Stimulated activated CD4-positive, alpha-beta T cell treated with anti-CD3 and anti-CD28 coated beads, Interleukin-2, amount 100 ng/mL, for 48 hours (primary cell): ENCODE measurements at regions not wholly inside any gene's neighbourhood (a gene's known extent, or its start where the extent isn't known, plus 50 kb on each side); places are given as distances from the start of the nearest gene placed in this dataset.

Source experiments
- DNase-seq, 2 donors: peaks; one replicate each; pipeline ENCODE4 v3.0.0-alpha.2; 2020

DNA sequence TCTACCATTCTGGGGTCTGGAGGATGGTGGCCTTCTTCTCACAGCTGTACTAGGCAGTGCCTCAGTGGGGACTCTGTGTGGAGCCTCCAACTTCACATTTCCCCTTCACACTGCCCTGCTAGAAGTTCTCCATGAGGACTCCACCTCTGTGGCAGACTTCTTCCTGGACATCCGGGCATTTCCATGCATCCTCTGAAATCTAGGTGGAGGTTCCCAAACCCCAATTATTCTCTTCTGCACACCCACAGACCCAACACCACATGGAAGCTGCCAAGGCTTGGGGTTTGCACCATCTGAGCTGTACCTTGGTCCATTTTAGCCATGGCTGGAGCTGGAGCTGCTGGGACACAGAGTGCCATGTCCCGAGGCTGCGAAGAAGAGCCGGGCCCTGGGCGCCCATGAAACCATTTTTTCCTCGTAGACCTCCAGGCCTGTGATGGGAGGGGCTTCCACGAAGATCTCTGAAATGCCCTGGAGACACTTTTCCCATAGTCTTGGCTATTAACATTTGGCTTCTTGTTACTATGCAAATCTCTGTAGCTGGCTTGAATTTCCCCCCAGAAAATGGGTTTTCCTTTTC lies 170.5 kb downstream of the FOXD2 start:
- DNase-seq, result no peak

DNA sequence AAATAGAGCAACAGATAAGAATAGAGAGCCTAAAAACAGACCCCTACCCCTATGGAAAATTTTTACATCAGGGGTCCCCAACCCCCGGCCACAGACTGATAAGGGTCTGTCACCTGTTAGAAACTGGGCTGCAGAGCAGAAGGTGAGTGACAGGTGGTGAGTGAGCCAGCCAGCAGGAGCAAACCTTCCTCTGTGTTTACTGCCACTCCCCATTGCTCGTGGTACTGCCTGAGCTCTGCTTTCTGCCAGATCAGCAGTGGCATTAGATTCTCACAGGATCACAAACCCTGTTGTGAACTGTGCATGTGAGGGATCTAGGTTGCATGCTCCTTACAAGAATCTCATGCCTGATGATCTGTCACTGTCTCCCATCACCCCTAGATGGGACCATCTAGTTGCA lies 174.1 kb downstream of the FOXD2 start:
- DNase-seq, result no peak

DNA sequence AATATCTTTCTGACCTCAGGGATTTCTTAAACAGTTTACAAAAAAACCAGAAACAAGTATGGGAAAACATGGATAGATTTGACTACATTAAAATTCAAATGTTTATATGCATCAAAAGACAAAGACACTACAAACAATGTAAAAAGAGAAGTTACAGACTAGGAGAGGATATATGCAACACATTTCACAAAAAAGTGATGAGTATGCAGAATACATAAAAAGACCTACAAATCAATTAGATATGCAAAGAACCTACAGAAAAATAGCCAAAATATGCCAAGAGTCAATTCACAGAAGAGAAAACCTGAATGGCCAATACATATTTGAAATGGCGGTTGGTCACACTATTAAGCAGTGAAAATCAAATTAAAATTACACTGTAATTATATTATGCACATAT lies 175.0 kb downstream of the FOXD2 start:
- no peak for DNase-seq

DNA sequence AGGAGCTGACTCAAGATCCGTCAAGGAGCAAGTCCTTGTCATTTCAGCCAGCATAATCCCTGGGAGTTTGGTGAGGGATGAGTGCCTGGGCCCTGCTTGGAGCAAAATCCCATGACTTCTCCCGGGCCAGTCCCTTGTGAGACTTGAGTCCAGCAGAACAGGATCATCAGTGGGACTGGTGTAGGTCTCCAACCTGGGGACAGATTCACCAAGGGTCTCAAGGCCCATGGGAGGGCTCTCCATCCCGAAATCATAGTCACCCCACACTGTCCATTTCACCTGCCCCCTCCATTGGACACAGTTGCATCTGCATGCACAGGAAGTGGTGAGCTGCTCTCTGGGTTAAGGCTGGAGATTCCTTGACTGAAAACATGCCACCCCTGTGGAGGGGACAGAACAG lies 178.2 kb downstream of the FOXD2 start:
- DNase-seq, result no peak

DNA sequence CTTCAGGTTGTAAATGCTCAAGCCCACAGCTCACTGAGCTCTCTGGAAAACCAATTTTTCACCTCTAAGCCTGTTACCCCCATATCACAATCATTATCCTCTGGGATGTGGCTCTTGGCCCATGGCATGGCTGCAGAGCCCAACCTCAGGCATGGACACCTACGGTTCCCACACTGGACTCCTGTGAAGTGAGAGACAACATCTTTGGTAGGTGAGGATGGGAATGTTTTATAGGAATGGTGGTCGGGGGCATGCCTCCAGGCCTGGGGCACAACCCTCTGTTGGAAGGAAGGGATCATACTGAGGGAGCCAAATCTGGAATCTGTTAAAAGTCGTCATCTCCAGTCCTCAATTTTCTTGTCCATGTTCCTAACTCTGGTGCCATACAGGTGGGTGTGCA lies 179.1 kb downstream of the FOXD2 start:
- DNase-seq, result no peak

DNA sequence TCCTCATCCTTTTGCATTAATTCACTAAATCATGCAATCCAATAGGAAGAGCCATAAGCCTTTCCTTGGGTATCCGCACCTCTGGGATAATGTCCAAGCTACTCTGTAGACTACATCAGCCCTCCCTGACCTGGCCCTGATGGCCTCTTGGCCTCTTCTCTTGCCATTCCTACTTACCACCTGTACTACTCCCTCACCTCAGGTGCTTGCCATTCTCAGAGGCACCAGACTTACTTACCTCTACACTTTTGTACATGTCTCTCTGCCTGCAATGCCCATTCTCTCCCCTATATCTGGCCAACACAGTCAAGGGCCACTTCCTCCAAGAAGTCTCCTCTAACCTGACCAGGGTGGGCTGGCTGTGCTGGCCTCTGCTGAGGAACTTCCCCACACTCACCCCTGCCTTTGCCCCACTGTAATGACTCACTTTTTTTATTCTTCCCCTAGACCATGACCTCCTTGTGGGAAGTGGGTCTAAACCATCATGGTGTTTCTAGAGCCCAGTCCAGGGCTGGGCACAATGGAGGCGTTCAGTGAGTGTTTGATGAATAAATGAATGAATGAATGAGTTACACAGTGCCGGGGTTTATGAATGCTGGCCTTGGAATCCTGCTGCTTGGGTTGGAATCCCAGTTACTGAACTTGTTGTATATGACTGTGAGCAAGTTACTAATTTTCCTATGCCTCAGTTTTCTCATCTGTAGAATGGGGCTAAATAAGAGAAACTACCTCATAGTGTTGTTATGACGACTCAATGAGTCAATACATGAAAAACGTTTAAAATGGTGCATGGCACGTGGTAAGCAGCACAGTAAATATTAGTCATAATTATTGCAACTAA lies 179.8 kb downstream of the FOXD2 start:
- no peak for DNase-seq

DNA sequence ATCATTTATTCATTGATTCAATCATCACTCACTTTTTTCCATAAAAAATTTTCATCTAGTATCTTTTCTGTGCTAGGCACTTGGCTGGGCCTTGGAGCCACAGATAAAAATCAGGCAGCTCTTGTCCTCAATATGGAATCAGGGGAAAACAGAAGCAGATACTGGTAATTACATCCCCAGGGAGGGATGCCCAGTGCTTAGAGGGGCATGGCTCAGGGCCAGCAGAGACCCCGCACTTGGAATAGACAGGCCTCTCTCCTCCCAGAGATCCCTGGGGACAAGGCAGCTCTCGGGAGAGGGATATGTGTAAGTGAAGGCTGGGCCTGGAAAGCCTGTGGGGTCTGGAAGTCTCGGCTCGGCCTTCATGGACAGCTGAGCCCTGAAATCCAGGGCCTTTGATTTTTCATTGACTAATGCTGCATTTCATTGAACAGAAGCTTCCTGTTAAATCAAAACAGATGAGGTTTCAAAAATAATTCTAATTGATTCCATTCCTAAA lies 180.4 kb downstream of the FOXD2 start:
- no peak for DNase-seq

DNA sequence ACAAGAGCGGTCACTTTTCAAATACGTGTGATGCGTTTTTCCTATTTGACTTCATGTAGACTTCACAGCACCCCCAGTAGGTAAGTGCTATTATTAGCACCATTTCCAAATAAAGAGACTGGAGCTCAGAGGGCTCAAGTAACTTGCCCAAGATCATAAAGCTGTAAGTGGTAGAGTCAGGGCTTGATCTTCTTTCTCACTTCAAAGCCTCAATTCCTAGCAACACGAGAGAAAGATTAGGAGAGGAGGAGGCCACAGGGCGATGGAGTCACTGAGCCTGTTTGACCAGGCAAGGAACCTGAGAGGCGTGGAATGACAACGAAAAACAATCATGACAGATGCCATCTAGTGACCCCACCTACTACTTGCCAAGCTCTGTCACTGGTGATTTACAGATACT lies 181.0 kb downstream of the FOXD2 start:
- DNase-seq, result no peak

DNA sequence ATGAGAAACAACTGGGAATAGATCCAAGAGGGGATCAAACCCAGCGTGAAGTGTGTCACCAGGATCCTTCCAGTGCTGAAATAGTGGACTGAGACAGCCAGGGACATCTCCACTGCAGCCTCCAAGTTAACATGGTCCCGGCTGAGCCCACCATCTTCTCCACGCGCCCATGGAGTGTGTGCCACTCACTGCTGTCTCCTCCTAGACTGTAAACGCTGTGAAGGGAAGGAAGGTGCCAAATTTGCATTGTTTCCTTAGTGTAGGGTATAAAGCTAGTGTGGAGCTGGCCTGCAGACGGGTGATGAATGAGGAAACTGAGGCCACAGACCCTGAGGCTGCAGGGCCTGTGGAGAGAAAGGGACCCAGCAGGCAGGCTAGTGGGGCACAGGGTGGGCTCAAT lies 183.6 kb downstream of the FOXD2 start:
- DNase-seq, result no peak

DNA sequence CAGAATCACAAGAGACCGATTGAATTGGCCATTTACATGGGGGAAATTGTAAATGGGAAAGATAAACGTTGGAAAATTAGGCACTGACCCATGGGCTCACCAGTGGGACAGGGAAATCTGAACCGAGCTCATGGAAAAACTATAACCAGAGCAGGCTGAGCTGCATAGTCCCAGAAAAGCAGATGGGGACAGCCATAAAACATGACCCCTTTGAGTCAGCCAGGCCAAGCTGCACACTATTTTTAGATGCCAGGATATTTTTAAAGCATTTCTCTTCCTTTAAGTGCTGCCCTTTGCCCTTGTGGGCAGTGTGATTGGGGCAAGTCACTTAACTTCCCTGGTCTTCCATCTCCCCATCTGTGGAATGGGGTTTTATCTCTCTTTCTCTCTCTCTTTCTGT lies 184.1 kb downstream of the FOXD2 start:
- DNase-seq, result no peak

DNA sequence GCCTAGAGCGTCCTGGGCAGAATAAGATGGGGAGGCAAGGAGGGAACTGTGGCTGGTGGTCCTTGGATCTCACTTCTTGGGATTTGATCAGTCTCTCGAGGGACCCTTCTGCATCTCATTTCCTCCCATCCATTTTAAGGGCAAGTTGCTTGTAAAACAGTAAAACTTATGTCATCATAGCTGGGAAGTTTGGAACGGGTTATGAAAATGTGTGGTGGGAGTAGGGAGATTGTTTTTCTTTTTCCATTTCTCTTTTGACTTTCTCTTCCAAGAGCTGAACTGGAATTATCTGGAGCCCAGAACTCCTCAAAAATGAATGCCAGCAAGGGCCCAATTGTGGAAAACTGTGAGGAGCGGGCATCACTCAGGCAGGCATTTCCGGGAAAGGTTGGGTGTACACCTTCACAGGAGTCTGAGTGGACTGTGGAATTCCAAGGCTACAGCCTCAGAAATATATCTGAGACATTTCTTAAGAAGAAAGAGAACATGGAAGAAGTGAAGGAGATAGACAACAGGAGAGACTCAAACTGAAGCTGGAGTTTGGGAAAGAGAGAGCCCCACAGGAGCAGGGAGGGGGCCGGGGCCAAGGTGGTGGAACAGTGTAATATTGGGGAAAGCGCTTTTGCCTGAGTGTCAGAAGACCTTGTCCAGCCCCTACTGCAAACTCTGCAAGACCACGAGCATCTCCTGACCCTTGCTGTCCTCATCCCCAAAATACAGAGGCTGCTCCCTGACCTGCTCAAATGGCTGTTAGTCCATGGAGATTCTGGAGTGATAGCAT lies 185.1 kb downstream of the FOXD2 start:
- DNase-seq, result no peak

DNA sequence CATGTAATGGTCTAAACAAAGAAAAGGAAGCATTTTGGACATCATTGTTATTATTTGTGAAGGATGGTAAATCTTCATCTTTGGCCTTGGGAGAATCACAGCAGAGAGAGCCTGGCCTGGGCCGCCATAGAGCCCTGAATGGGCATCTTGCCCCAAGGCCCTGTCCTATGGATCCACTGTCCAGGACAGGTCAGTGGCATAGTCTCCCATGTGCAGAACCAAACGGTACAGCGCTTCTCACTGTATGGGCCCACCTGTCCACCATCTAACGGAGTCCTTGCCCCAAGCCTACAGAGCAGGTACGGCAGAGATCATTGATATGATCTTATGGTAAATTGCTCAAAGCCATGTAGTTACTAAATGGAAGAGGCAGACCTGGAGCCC lies 185.7 kb downstream of the FOXD2 start:
- DNase-seq, result no peak

DNA sequence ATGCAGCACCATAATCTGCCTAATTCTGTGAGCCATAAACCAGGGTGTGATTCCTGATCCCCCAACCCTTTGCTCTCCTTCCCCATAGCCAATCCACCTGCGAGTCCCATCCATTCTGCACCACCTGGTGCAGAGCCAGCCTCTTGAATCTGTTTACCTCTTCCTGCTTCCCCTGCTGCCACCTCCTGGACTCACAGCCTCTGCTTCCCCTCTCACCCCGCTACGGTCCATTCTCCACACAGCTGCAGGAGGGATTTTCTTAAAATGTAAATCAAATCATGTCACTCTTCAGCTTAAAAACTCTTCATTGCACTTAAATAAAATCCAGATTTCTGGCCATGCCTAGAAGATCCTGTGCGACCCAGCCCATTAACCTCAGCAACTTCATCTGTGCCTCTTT lies 186.7 kb downstream of the FOXD2 start:
- DNase-seq, result no peak

DNA sequence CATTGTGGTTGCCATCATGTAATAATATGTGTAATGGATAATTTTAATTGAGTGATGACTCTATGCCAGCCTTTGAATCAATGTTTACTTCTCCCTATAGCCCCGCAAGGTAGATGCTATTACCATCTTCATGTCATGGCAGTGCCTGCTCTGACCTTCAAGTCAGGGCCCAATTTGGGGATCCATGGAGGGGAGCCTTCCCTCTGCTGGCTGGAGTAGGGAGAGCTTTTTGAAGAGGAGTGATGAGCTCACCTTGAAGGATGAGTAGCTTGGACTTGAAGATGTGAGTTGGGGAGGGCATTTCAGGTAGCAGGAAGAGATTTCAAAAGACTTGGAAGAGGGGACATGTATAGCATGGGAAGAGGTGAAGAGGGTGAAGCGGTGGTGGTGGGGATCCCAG lies 189.2 kb downstream of the FOXD2 start:
- DNase-seq, result no peak

DNA sequence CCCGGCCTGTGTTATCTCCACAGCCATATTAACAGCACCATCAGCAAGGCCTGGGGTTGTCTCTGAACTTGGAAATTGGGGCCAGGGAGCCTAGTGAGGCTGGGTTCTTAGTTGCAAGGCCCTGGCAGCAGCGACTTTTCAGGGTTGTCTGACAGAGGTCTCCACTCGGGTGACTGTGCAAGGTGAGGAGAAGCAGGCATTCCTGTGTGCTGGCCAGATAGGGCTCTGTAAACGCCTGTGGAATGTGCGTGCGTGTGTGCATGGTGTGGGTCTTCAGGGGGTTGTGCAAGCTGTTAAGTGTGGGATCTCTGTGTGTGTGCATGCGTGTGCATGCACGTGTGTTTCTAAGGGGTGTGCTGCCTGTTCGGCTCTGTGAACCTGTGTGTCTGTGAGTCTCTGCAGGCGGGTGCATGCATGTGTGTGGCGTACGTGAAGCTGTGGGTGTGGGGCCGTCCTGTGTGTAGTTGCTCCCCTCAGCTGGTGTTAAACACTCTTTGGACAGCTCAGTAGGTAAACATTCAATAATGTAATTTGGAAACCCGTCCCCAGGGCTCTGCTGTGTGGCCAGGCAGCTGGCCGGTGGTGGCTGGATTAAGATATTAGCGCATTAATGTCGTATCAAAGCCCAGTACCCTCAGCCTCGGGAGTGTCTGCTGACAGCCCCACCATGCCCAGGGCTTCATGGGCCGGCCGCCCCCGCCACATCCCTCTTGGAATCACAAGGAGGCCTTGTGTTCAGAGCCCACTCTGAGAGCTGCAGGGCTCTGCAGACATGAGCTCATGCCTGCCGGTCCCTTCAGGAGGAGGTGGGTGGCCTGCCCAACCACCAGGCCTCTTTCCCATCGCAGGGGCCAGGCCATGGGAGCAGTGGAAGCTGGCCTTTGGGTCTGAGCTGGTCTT lies 189.9 kb downstream of the FOXD2 start:
- no peak for DNase-seq

DNA sequence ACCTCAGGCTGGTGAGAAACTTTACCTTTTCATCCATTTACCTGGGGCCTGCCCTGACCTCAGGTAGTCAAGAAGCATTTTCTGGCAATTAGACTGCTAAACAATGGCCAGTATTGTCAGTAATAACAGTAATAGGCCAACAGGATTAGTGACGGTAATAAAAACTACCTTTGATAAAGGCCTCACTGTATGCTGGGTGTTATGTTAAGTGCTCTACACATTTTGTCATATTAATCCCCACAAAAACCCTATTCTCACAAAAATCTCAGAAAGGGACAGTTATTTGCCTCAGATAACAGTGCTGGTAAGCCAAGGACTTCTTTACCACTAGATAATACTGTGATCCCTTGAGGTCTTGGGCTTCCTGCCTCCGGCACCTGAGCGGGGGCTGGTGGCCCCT lies 191.4 kb downstream of the FOXD2 start:
- DNase-seq, result no peak

DNA sequence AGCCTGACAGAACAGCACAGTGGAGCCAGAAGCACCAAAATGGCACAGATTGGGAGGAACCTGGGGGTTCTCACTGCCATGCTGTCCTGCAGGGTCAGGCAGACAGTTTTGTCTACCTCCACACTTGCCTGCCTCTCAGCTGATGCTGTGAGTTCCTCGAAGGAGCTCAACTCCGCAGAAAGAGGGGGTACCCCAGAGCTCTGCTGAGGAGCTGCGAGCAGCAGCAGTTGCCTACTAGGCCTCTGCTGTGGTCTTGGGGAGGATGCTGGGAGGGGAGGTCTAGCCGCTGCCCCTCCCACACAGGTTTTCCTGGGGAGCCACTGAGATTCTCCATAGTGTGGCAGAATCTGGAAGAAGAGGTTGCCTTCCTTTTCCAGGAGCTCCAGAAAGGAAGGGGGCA lies 192.5 kb downstream of the FOXD2 start:
- DNase-seq, result no peak

DNA sequence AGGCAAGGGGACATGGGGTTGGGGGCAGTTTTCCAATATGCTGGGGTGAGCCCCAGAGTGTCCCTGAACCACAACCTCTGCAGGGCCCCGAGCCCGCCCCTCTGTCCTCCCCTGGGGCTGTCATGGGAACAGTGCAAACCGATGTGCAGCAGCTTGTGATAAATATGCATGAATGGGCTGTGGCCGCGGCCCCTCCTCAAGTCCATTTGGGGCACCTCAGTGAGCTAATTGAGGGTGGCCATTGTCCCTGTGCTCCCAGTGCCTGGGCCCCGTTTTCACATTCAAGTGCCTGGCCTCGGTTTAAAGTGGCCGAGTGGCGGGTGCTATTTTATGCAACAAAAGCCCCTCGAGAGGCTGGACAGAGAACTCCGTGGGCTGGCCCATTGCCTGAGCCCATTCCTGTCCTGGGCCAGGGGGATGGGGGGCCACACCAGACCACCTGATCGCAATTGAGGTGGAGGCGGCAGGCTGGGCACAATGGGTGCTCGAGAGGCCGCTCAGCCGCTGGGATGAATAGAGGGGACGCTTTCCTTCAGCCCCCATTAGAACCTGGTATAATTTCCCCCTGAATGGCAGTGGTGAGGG lies 193.7 kb downstream of the FOXD2 start:
- no peak for DNase-seq

DNA sequence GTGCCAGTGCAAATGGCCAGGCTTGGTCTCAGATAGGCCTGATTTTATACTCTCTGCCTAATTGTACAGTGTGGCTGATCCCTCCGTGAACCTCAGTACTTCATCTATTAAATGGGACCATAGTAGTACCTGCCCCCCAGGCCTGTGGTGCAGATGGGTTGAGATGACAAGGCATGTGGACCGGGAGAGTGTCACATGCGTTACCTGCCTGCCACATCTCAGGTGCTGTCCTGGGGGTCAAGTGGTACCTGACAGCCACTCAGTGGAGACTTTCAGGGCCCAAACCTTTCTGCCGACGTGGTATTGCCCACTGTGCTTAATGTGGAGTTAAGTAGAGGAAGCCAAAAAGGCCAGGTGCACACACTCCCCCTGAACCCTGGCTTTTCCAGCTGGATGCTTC lies 197.3 kb downstream of the FOXD2 start:
- DNase-seq, result no peak

DNA sequence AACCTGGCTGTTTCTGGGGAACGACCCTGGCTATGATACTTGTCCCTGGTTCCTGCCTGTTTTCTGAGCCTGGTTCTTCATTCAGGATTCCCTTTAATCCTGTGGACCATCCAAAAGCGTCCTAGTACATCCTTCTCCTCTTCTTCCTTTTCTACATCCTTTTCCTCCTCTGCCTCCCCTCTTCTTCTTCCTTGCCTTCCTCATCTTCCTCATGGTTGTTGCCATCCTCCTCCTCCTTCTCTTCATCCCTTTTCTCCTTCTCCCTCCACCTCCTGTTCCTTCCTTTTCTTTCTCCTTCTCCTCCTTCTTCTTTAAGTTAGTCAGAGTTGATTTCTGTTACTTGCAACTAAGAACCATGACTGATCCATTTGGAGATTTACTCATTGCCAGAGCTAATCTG lies 197.8 kb downstream of the FOXD2 start:
- no peak for DNase-seq

DNA sequence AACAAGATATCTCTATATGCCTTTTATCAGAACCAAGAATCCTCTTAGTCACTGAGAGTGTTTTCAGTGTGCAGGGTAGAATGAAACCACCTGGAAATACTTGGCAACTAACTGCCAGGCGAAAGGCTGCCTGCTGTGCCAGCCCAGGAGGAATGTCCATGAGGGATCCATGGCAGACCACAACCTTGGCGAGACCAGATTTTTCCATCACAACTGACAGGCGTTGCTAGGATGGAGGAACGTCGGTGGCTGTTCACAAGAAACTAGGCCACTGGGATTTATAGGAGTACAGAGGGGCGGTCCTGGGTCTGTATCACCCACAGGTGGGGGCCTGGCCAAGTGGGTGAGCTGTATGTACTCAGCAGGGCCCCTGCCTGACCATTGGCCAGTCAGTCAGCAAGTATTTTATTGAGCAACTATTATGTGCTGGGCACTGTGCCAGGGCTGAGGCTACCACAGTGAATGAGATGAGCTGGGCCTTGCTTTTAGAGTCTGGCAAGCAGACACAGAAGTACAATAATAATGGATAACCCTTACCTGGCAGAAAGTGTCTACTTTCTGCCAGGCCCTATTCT lies 199.4 kb downstream of the FOXD2 start:
- no peak for DNase-seq

DNA sequence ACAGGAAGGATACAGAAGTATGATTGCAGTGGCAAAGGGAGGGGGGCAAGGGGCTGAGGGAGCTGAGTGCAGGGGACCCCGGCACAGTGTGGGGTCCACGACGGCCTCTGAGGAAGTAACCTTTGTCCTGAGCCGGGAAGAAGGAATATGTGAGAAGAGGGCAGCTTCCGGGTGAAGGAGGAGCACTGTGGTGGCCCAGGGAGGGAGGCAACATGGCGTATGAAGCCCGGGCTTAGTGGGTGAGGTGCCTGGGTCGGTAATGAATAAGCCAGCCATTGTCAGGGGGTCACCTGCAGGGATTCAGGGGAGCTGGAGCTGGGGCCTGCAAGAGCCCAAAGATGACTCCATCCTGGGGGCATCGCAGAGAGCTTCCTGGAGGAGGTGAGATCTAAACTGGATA lies 200.4 kb downstream of the FOXD2 start:
- no peak for DNase-seq
